EL (cell line): ENCODE measurements at regions not wholly inside any gene's neighbourhood (a gene's known extent, or its start where the extent isn't known, plus 50 kb on each side); places are given as distances from the start of the nearest gene placed in this dataset.
"Not testable (repeated sequence)": the region's sequence is repeated elsewhere in the genome, so short reads cannot be mapped to it uniquely, and the experiment has no call there.

ENCODE experiments used
- DNase-seq: peaks from one replicate; pipeline ENCODE4 v3.0.0-alpha.2; 2016

- DNase-seq = no peak
Measured at GRCh38 chr21:39080366-39080765, 102.9 kb downstream of the PSMG1 start.

DNA sequence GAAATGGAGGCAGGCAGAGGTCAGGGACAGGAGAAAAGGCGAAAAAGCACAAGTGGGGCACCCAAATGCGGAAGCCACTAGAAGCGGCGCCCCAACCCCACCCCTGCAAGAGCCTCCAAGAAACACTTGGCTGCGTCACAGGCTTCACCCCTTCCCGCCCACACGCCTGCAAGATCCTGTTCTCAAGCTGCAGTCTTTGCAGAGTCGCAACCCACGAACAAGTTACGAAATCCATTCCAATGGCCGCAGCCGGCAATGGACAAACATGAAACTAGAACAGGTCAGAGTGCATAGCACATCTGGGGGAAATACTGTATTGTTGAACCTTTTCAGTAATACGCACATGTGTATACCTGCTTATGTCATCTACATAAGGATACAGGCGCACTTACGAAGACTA, 103.6 kb downstream of the PSMG1 start:
- no peak for DNase-seq

DNA sequence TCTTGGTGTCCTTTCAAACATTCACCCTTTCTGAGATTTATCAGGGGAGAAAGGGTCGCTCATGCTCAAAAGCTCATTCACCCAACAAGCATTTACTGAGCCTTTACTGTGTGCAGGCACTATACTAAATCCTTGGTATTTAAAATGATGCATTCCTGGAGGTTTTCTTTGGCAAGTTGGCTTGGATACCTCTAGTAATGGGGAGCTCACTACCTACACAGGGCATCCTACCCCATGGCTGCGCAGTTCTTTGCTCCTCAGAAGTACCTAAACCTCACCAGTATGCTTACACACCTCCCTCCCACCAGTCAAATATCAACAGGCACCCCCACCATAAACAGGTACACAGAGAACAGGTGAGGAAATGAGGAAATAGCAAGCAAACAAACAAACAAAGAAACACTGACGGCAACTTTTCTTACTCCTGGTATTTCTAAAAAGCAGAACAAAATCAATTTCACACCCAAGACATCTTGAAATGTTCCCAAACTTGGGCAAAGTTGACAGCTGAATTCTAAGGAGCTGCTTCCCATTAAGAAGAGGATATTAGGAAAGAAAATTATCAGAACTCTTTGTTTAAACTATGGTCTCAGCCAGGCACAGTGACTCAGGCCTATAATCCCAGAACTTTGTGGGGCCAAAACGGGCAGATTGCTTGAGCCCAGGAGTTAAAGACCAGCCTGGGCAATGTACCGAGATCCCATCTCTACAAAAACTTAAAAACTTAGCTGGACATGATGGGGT, 104.8 kb downstream of the PSMG1 start:
- no peak for DNase-seq

DNA sequence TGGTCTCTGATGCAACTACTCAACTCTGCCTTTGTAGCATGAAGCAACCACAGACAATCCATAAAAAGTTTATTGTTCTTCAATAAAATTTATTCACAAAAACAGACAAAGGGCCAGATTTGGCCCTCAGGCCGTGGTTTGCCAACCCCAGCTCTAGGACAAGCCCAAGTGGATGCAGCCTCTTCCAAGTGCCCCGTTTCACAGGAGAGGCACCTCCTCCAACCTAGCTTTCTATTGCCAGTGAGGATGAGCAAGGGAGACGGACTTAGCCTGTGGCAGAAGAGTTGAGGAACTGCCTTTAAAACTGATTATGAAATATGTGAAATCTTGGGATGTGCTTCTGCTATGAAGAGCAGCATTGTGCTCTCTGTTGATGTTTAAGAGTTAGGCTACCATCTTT, 105.4 kb downstream of the PSMG1 start:
- DNase-seq = no peak

DNA sequence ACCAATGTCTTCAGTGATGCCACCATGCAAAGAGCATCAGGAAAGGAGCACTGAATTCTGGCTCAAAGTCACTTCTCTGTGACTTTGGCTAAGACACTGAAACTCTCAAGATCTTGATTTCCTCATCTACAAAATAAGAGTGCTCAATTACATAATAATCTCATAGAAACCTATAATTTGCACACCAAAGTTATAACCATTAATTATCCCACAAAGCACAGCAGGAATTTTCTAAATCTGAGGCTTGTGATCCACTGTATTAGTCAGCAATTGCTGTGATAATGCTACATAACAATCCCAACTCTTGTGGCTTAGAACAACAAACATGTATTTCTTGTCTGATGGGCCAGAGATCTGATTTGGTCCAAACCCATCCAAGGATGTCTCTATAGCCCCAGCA, 108.7 kb downstream of the PSMG1 start:
- DNase-seq = no peak

DNA sequence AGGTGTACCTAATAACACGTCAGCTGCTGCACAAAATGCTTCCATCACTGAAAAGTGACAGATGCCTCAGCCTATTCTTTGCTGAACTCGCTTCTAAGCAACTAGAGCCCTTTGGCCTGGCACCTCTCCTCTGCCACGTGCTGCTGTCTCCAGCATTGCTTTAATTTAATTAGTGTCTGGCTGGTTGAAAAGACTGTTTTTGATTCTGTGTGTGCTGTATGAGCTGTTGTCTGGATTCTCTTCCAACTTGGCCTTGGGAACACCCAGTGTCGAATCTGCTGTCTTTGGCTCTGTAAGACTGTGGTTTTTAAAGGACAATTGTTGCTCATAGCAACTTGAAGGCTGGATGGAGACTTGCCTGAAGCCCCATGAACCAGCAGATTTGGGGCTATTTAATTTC, 109.5 kb downstream of the PSMG1 start:
- DNase-seq = no peak

DNA sequence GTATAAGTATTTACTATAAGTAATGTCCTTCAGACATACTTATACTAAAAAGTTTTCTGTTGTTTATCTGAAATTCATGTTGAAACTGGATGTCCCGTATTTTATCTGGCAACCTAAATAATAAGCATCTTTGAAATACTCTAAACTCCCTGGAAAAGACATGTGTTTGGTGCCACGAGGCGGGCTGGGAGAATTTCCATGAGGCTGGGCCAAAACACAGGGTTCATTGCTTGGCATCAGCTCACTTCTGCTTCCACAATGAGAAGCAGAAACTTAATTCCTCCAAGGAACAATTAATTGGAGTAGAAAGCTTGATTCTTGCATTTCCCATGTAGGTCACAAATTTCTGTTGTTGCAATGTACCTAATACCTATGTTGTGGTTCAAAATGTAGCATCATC, 110.2 kb downstream of the PSMG1 start:
- no peak for DNase-seq

DNA sequence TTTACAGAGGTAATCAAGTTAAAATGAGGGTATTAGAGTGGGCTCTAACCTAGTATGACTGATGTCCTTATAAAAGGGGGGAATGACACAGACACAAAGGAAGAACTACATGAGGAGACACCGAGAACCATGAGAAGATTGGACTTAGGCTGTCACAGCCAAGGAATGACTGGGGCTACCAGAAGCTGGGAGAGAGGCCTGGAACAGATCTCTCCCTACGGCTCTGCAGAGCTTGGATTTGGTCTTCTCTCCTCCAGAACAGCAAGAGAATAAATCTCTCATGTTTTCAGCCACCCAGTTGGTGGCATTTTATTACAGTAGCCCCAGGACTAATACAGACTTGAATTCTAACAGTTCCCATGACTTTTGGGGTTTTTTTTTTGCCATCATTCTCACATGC, 110.8 kb downstream of the PSMG1 start:
- no peak for DNase-seq

GRCh38 chr21:39071623-39072214, 111.5 kb downstream of the PSMG1 start:
- peak; percentile 25 for DNase-seq

- not testable (repeated sequence) for DNase-seq
Measured at GRCh38 chr21:39069856-39070255, 113.4 kb downstream of the PSMG1 start.

- DNase-seq = no peak
Measured at GRCh38 chr21:39066829-39067780, 116.1 kb downstream of the PSMG1 start.

DNA sequence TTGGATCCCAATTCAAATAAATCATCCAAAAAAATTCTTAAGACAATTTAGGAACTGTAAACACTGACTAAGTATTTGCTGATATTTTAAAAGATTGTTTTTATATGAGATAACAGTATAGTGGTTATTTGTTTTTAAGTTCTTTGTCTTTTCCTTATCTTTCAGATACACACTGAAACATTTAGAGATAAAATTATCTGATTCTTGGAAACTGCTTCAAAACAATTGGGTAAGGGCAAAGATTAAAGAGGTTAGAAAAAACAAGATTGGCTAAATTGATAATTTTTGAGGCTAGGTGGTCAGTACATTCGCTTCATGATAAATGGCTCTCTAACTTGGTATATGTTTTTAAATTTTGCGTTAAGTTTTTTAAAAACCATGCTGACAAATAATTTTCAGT, 117.3 kb downstream of the PSMG1 start:
- no peak for DNase-seq

DNA sequence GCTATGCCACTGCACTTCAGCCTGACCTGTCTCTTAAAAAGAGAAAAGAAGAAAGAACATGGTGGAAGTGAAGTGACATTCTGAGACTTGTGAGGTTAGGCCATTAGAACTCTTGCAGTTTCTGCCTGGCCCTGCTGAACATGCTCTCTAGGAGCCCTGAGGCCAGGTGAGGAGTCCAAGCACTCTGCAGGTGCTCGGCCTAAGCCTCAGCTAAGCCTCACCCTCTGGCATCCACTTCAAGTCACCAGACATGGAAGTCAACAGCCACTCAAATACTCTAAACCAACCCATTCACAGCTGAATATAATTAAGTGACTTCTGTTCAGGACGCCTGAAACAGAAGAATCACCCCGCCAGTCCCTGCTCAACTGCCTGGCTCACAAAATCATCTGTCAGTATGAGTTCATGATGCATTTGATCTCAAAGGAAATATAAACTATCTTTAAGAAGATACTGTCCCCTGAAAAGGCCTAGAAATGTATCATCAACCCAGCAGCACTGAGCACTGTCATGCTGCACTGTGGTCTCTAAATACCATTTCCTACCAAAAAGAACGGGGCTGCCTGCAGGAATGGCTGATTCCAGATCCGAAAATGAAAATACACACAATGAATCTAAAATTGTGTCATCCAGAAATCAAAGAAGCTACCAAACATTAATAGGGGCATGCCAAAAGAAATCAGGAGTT, 118.8 kb downstream of the PSMG1 start:
- DNase-seq = no peak

- no peak for DNase-seq
Measured at GRCh38 chr21:39063517-39063916, 119.7 kb downstream of the PSMG1 start.

DNA sequence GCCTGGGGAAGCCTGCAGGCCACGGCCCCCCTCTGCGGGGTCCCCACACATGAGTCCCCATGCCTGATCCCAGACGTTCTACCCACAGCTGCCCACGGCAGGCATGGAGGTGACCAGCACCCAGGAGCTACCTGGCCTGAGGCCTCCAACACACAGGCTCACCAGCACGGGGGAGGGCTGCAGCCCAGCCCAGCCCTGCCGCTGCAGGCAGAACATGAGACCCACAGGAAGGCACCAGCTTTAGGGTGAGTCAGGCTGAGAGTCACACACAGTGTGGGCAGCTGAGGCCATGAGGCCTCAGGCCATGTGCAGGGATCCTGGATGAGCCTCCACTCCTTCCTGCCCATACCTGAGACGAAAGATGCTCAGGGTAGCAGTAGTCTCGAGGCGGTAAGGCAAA, 121.1 kb downstream of the PSMG1 start:
- DNase-seq = peak; percentile 29

- DNase-seq = no peak
Measured at GRCh38 chr21:39061766-39062165, 121.5 kb downstream of the PSMG1 start.

- DNase-seq = no peak
Measured at GRCh38 chr21:39060485-39061083, 122.7 kb downstream of the PSMG1 start.

DNA sequence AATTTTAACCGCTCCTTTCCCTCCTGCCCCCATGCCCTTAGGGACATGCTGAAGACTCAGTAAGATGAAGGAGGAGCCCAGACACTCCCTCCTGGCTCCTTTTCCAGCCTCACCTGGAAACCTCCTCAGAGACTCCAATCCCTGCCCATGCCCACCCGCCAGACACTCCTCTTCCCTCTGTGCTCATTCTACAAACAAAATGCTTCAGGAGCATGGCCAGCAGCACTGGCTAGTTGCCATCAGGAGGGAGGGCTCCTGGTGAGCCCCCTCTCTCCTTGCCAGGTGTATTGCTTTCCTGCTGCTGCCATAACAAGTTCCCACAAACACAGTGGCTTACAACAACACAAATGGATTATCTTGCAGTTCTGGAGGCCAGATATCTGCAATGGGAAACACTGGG, 126.1 kb downstream of the PSMG1 start:
- no peak for DNase-seq

DNA sequence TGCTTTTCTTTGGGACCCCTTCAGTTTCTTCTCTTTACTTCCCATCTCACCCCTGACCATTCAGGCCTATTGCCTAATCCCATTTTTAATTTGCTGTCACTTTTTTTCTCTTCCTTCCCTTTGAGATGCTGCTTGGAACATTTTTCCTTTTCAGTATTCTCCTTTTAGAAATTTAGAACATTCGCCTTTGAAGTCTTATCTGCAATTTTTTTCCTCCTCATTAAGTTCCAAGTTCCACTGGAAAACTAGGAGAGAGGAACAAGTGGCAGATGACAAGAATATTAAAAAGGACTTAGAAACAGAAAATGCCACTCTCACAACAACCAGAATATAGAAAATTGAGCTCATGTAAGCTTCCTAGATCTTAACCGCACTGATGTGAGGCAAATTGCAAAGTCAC, 126.6 kb downstream of the PSMG1 start:
- DNase-seq = no peak

DNA sequence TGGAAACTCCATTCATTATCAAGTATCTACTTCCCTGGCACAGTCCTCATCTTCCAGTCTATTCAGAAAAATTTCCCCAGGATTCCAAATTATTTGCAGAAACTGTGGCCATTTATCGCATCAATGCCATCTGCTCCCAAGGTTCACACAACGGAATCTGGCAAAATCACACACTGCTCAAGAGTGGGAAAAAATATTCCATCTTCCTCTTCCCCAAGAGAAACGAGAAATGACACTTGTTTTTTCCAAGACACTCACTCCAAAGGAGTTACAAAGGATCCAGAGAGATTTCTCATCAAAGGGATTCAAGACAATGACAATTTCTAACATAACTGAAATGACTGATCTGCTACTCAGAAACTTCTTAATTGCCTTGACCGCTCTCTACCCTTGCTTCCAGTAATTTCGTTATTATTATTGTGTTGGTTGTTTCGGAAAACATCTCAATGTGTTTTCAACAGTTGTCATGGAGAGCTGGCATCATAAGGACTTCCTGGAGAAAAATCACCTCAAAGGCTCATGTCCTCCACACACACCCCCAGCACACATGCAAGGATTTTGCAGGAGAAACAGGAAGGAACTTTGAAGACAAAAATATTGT, 128.0 kb downstream of the PSMG1 start:
- no peak for DNase-seq

GRCh38 chr21:39054066-39054465, 129.2 kb downstream of the PSMG1 start:
- DNase-seq = no peak

GRCh38 chr21:39053126-39053525, 130.1 kb downstream of the PSMG1 start:
- DNase-seq = no peak
